ENCODE measurements at regions not wholly inside any gene's neighbourhood (a gene's known extent, or its start where the extent isn't known, plus 50 kb on each side); places are given as distances from the start of the nearest gene placed in this dataset.

- no peak overlapping the region for H3K9ac ChIP-seq (ENCODE audit: low read length)
- ChIA-PET CTCF (no interaction called here), POLR2A (no interaction called here)
- H3K4me2 ChIP-seq (replicated peaks; ENCODE audit: low read depth, low read length, poor library complexity, severe bottlenecking): no peak overlapping the region
- no peaks in the 10 kb centered on the region for H3K27me3 ChIP-seq (replicated peaks in 1 of 4; ENCODE audit: control extremely low read depth in 1 of 4, control insufficient read depth in 3 of 4, insufficient read depth in 4 of 4, low read length in 3 of 4)
- no peaks in the 10 kb centered on the region for H3K36me3 ChIP-seq (replicated peaks in 1 of 2; ENCODE audit: control extremely low read depth in 1 of 2, control insufficient read depth in 1 of 2, extremely low read depth in 1 of 2, insufficient read depth in 2 of 2, low read length in 1 of 2)
- Mint-ChIP-seq H3K4me1 (no peaks in the 10 kb centered on the region), H3K27me3 (no peaks in the 10 kb centered on the region), H3K4me3 (no peak overlapping the region), H3K27ac (no peak overlapping the region), H3K9me3 (ENCODE audit: insufficient read depth) (no peaks in the 10 kb centered on the region)
- no peaks in the 10 kb centered on the region for H3K4me1 ChIP-seq (ENCODE audit: control insufficient read depth in 2 of 2, insufficient read depth in 2 of 2, low read length in 2 of 2)
- no CpG with 5 or more reads among the region's 1 CpG for WGBS (ENCODE audit: insufficient coverage)
- H3K9me3 ChIP-seq (ENCODE audit: control extremely low read depth in 1 of 3, control insufficient read depth in 2 of 3, insufficient read depth in 1 of 3, low read length in 2 of 3): no peaks in the 10 kb centered on the region
- H3K79me2 ChIP-seq (ENCODE audit: control insufficient read depth, insufficient read depth, low read length): no peaks in the 10 kb centered on the region
- intact Hi-C loops (cut with micrococcal nuclease): no loop called here
- H3K4me3 ChIP-seq (ENCODE audit: control extremely low read depth in 1 of 5, extremely low read depth in 1 of 5, insufficient read depth in 1 of 5, low read depth in 2 of 5, low read length in 4 of 5): no peak overlapping the region
- DNase-seq (no peak), ATAC-seq (ENCODE audit: low read depth) (no peak)
- TF ChIP-seq, protein P1, sequence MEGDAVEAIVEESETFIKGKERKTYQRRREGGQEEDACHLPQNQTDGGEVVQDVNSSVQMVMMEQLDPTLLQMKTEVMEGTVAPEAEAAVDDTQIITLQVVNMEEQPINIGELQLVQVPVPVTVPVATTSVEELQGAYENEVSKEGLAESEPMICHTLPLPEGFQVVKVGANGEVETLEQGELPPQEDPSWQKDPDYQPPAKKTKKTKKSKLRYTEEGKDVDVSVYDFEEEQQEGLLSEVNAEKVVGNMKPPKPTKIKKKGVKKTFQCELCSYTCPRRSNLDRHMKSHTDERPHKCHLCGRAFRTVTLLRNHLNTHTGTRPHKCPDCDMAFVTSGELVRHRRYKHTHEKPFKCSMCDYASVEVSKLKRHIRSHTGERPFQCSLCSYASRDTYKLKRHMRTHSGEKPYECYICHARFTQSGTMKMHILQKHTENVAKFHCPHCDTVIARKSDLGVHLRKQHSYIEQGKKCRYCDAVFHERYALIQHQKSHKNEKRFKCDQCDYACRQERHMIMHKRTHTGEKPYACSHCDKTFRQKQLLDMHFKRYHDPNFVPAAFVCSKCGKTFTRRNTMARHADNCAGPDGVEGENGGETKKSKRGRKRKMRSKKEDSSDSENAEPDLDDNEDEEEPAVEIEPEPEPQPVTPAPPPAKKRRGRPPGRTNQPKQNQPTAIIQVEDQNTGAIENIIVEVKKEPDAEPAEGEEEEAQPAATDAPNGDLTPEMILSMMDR (IDR thresholded peaks at IDR 0.05): no peak
- no peak for TF ChIP-seq EZH2 (IDR thresholded peaks at IDR 0.05; ENCODE audit: borderline replicate concordance, insufficient read depth, low read depth, low read length, poor library complexity, severe bottlenecking)
- H2AFZ ChIP-seq (ENCODE audit: insufficient read depth, low read depth, low read length, poor library complexity, severe bottlenecking): no peak overlapping the region
- no peaks in the 10 kb centered on the region for H4K20me1 ChIP-seq (ENCODE audit: control insufficient read depth, insufficient read depth, low read length, poor library complexity, severe bottlenecking)
- H3K27ac ChIP-seq (ENCODE audit: low read length in 2 of 2): no peak overlapping the region
Observed at GRCh38 chr2:145801210-145801609, 1281.3 kb upstream of the ZEB2 start.

DNA sequence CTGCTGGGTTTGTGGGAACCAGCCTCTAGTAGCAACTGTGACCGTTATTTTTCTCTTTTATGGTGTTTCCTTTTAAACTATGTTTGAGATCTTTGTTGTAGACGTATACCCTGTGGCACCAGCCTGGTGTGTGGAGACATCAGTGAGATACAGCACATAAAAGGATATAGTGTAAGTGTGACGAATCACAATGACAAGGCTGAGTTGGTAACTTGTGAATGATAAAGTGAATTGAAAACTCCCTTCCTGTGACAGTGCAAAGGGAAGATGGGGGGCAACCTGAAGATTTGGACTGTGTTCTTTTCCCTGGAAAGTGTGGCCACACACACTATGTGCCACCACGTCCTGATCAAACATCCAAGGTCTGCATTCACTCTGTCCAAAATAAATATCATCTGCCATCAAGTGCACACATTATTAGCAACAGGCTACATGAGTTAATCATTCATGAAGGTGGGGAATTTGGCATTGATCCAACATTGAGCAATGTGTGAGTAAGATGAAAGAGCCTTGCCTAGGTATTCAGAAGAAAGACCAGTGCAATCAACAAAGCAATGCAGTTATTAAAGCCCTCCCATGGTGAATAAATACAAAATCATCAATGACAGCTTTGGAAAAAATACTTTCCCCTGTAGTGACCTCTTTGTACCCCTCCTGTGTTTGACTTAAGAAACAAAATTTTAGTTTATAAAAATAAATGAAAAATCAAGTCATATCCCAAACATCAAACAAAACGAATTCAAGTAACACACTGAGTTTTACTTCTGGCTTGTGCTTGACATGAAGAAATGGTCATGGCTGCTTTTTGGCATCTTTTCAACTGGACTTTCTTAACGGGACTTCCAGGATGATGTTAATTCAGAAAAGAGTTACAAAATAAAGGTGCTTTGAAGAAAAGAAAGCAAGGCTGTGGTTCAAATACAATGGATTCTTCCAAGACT is 1280.5 kb upstream of the ZEB2 start:
- Histone ChIP-seq H3K4me1 (ENCODE audit: control insufficient read depth in 2 of 2, insufficient read depth in 2 of 2, low read length in 2 of 2) (no peaks in the 10 kb centered on the region), H3K27me3 (replicated peaks in 1 of 4; ENCODE audit: control extremely low read depth in 1 of 4, control insufficient read depth in 3 of 4, insufficient read depth in 4 of 4, low read length in 3 of 4) (no peaks in the 10 kb centered on the region), H3K79me2 (ENCODE audit: control insufficient read depth, insufficient read depth, low read length) (no peaks in the 10 kb centered on the region), H3K9ac (ENCODE audit: low read length) (no peak overlapping the region), H3K4me2 (replicated peaks; ENCODE audit: low read depth, low read length, poor library complexity, severe bottlenecking) (no peak overlapping the region), H4K20me1 (ENCODE audit: control insufficient read depth, insufficient read depth, low read length, poor library complexity, severe bottlenecking) (no peaks in the 10 kb centered on the region), H3K27ac (ENCODE audit: low read length in 2 of 2) (no peak overlapping the region), H3K9me3 (ENCODE audit: control extremely low read depth in 1 of 3, control insufficient read depth in 2 of 3, insufficient read depth in 1 of 3, low read length in 2 of 3) (no peaks in the 10 kb centered on the region), H2AFZ (ENCODE audit: insufficient read depth, low read depth, low read length, poor library complexity, severe bottlenecking) (no peak overlapping the region), H3K4me3 (ENCODE audit: control extremely low read depth in 1 of 5, extremely low read depth in 1 of 5, insufficient read depth in 1 of 5, low read depth in 2 of 5, low read length in 4 of 5) (no peak overlapping the region), H3K36me3 (replicated peaks in 1 of 2; ENCODE audit: control extremely low read depth in 1 of 2, control insufficient read depth in 1 of 2, extremely low read depth in 1 of 2, insufficient read depth in 2 of 2, low read length in 1 of 2) (no peaks in the 10 kb centered on the region)
- H3K4me1 Mint-ChIP-seq: no peaks in the 10 kb centered on the region
- no peak overlapping the region for H3K4me3 Mint-ChIP-seq
- no peaks in the 10 kb centered on the region for H3K27me3 Mint-ChIP-seq
- no peak for TF ChIP-seq EZH2 (IDR thresholded peaks at IDR 0.05; ENCODE audit: borderline replicate concordance, insufficient read depth, low read depth, low read length, poor library complexity, severe bottlenecking)
- TF ChIP-seq, protein P1 (IDR thresholded peaks at IDR 0.05): no peak
- ChIA-PET CTCF (no interaction called here), POLR2A (no interaction called here)
- DNase-seq: no peak
- no peak for ATAC-seq (ENCODE audit: low read depth)
- intact Hi-C loops (cut with micrococcal nuclease): no loop called here
- 88% methylated on average over 4 of the region's 6 CpGs for WGBS (ENCODE audit: insufficient coverage)
- no peak overlapping the region for H3K27ac Mint-ChIP-seq
- no peaks in the 10 kb centered on the region for H3K9me3 Mint-ChIP-seq (ENCODE audit: insufficient read depth)
